PFSK-1 (cell line): ENCODE measurements at regions not wholly inside any gene's neighbourhood (a gene's known extent, or its start where the extent isn't known, plus 50 kb on each side); places are given as distances from the start of the nearest gene placed in this dataset.

ENCODE experiments used
- SIN3A ChIP-seq: IDR thresholded peaks from 2 replicates; pipeline ENCODE4 v1.6.1; 2012; ENCODE audit warnings: mild to moderate bottlenecking, low read length, moderate library complexity, borderline replicate concordance; ENCODE audit not compliant: insufficient read depth
- TAF1 ChIP-seq: IDR thresholded peaks from 2 replicates; pipeline ENCODE4 v1.6.1; 2012; ENCODE audit warnings: low read length, control low read depth, borderline replicate concordance; ENCODE audit not compliant: insufficient read depth
- TF ChIP-seq, protein P1 (sequence below), 2 experiments: IDR thresholded peaks; 2 replicates each; pipeline versions ENCODE4 v1.6.1 to v1.8.0; 2011 to 2012; ENCODE audit warnings: low read depth in 2 of 2, low read length in 2 of 2, control low read depth in 1 of 2, inconsistent platforms in 1 of 2, mild to moderate bottlenecking in 1 of 2, moderate library complexity in 1 of 2; ENCODE audit not compliant: insufficient read depth in 1 of 2

GRCh38 chr1:189117072-189117770, 1360.4 kb downstream of the BRINP3 start:
- TF ChIP-seq TAF1 (no peak), SIN3A (no peak)
- TF ChIP-seq, protein P1, sequence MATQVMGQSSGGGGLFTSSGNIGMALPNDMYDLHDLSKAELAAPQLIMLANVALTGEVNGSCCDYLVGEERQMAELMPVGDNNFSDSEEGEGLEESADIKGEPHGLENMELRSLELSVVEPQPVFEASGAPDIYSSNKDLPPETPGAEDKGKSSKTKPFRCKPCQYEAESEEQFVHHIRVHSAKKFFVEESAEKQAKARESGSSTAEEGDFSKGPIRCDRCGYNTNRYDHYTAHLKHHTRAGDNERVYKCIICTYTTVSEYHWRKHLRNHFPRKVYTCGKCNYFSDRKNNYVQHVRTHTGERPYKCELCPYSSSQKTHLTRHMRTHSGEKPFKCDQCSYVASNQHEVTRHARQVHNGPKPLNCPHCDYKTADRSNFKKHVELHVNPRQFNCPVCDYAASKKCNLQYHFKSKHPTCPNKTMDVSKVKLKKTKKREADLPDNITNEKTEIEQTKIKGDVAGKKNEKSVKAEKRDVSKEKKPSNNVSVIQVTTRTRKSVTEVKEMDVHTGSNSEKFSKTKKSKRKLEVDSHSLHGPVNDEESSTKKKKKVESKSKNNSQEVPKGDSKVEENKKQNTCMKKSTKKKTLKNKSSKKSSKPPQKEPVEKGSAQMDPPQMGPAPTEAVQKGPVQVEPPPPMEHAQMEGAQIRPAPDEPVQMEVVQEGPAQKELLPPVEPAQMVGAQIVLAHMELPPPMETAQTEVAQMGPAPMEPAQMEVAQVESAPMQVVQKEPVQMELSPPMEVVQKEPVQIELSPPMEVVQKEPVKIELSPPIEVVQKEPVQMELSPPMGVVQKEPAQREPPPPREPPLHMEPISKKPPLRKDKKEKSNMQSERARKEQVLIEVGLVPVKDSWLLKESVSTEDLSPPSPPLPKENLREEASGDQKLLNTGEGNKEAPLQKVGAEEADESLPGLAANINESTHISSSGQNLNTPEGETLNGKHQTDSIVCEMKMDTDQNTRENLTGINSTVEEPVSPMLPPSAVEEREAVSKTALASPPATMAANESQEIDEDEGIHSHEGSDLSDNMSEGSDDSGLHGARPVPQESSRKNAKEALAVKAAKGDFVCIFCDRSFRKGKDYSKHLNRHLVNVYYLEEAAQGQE (IDR thresholded peaks at IDR 0.05; ENCODE audit: insufficient read depth in 1 of 2, low read depth in 2 of 2, low read length in 2 of 2): no peak
